DOHH2 (cell line): ENCODE measurements at regions not wholly inside any gene's neighbourhood (a gene's known extent, or its start where the extent isn't known, plus 50 kb on each side); places are given as distances from the start of the nearest gene placed in this dataset.

Experiments
- H3F3A ChIP-seq: fragments of 200-600 bp; sonication (generic), shearing (Covaris generic); 2 replicates; pipeline ENCODE4 v1.6.0; 2016; ENCODE audit warnings: antibody characterized with exemption, mild to moderate bottlenecking; ENCODE audit not compliant: control insufficient read depth, insufficient read depth
- H3K27ac ChIP-seq: fragments of 200-600 bp; sonication (generic); 2 replicates; pipeline ENCODE4 v1.5.1; 2014; ENCODE audit warnings: low read depth, mild to moderate bottlenecking, low read length, moderate library complexity
- H3K27me3 ChIP-seq: fragments of 200-600 bp; sonication (generic); 2 replicates; pipeline ENCODE4 v1.6.1; 2014; ENCODE audit warnings: mild to moderate bottlenecking, low read length, mixed read lengths; ENCODE audit not compliant: control insufficient read depth
- H3K36me3 ChIP-seq: fragments of 200-600 bp; sonication (generic); 2 replicates; pipeline ENCODE4 v1.6.1; 2014; ENCODE audit warnings: mild to moderate bottlenecking, low read length, moderate library complexity, mixed read lengths; ENCODE audit not compliant: control insufficient read depth
- H3K4me1 ChIP-seq: fragments of 200-600 bp; sonication (generic); 2 replicates; pipeline ENCODE4 v1.6.1; 2014; ENCODE audit warnings: mild to moderate bottlenecking, low read length, mixed read lengths; ENCODE audit not compliant: control insufficient read depth
- H3K4me2 ChIP-seq: fragments of 200-600 bp; sonication (generic); 2 replicates; pipeline ENCODE4 v1.6.0; 2014; ENCODE audit warnings: mild to moderate bottlenecking, low read length, moderate library complexity
- H3K4me3 ChIP-seq: fragments of 200-600 bp; sonication (generic); 2 replicates; pipeline ENCODE4 v1.5.1; 2014; ENCODE audit warnings: mild to moderate bottlenecking, low read length, mixed read lengths
- H3K79me2 ChIP-seq: fragments of 200-600 bp; sonication (generic); 2 replicates; pipeline ENCODE4 v1.6.1; 2014; ENCODE audit warnings: mild to moderate bottlenecking, low read length, mixed read lengths; ENCODE audit not compliant: control insufficient read depth
- H3K9me2 ChIP-seq: fragments of 200-600 bp; sonication (generic); replicated peaks from 2 replicates; pipeline ENCODE4 v1.6.1; 2014; ENCODE audit warnings: mild to moderate bottlenecking, low read length, mixed read lengths; ENCODE audit not compliant: control insufficient read depth
- H3K9me3 ChIP-seq: fragments of 200-600 bp; sonication (generic); 2 replicates; pipeline ENCODE4 v1.6.1; 2014; ENCODE audit warnings: antibody characterized with exemption, low read length, mixed read lengths; ENCODE audit not compliant: control insufficient read depth, insufficient read depth
- H4K20me1 ChIP-seq: fragments of 200-600 bp; sonication (generic); 2 replicates; pipeline ENCODE4 v1.6.0; 2014; ENCODE audit warnings: low read depth, mild to moderate bottlenecking, antibody characterized with exemption, low read length, moderate library complexity; ENCODE audit not compliant: control insufficient read depth, insufficient read depth
- EZH2phosphoT487 ChIP-seq: fragments of 200-600 bp; sonication (generic); IDR thresholded peaks from 2 replicates; pipeline ENCODE4 v1.6.1; 2017; ENCODE audit warnings: borderline replicate concordance, mild to moderate bottlenecking, antibody characterized with exemption, low read length, moderate library complexity, mixed read lengths
- TF ChIP-seq, protein P1 (sequence below): fragments of 200-600 bp; sonication (generic); IDR thresholded peaks from one replicate; pipeline ENCODE4 v1.5.1; 2014; ENCODE audit warnings: antibody characterized with exemption, mild to moderate bottlenecking, low read depth, low read length; ENCODE audit not compliant: poor library complexity, severe bottlenecking

DNA sequence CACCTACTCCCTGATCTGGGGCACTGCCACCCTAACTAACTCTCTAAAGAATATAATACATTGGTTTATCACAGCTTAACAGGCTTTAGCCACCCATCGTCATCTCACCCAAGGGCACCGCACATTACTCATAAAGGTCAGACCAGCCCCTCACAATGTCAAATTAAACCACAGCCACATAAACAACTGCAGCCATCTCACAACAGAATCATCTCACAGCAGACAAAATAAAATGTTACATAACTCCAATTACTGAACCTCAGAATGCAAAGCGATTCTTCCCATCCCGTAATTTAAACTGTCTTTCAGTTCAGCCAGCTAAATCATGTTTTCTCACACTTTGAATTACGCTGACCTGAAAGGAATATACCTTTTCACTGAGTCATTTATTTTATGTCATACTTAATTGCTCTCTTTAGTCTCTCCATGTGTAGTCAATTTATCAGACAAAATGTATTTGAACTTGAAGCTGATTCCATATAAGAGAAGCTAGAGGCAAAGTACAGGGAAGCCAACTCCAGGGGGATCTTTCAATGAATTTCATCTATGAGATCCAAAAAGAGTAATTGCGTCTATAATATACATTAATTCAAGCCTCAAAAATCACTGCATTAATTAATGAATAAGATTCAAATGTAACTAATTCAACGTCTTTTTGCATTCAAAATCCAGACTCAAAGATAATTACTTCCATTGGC lies 96.9 kb upstream of the NEBL start:
- no peak for TF ChIP-seq EZH2phosphoT487
- TF ChIP-seq, protein P1, sequence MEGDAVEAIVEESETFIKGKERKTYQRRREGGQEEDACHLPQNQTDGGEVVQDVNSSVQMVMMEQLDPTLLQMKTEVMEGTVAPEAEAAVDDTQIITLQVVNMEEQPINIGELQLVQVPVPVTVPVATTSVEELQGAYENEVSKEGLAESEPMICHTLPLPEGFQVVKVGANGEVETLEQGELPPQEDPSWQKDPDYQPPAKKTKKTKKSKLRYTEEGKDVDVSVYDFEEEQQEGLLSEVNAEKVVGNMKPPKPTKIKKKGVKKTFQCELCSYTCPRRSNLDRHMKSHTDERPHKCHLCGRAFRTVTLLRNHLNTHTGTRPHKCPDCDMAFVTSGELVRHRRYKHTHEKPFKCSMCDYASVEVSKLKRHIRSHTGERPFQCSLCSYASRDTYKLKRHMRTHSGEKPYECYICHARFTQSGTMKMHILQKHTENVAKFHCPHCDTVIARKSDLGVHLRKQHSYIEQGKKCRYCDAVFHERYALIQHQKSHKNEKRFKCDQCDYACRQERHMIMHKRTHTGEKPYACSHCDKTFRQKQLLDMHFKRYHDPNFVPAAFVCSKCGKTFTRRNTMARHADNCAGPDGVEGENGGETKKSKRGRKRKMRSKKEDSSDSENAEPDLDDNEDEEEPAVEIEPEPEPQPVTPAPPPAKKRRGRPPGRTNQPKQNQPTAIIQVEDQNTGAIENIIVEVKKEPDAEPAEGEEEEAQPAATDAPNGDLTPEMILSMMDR, result no peak
- H3K27me3 ChIP-seq, result no peaks in the 10 kb centered on the region
- no peaks in the 10 kb centered on the region for H3K36me3 ChIP-seq
- no peaks in the 10 kb centered on the region for H3K9me2 ChIP-seq
- H3K27ac ChIP-seq, result no peak overlapping the region
- H3K4me3 ChIP-seq, result no peak overlapping the region
- H3K4me2 ChIP-seq, result no peak overlapping the region
- no peaks in the 10 kb centered on the region for H3K4me1 ChIP-seq
- no peaks in the 10 kb centered on the region for H3K9me3 ChIP-seq
- H4K20me1 ChIP-seq, result no peaks in the 10 kb centered on the region
- H3F3A ChIP-seq, result no peaks in the 10 kb centered on the region
- H3K79me2 ChIP-seq, result no peaks in the 10 kb centered on the region

DNA sequence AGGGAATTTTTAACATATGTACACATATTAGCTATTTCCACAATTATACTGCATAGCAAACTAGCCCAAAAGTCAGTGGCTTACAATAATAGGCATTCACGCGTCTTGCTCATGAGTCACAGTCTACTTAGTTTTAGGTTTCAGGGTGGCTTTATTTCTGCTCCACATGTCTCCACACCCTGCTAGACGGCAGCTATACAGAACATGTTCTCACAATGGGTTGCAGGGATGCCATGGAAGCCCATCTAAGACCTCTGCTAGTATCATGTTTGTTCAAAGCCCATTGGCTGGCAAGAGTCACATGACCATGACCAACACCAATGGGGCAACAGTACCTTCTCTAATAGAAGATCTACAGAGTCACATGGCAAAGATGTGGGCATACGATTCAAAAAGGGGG lies 96.3 kb upstream of the NEBL start:
- no peak overlapping the region for H3K27ac ChIP-seq
- no peaks in the 10 kb centered on the region for H3K79me2 ChIP-seq
- H3F3A ChIP-seq, result no peaks in the 10 kb centered on the region
- no peak for TF ChIP-seq EZH2phosphoT487
- no peak overlapping the region for H3K4me2 ChIP-seq
- no peak overlapping the region for H3K4me3 ChIP-seq
- H3K36me3 ChIP-seq, result no peaks in the 10 kb centered on the region
- H3K9me3 ChIP-seq, result no peaks in the 10 kb centered on the region
- no peaks in the 10 kb centered on the region for H3K27me3 ChIP-seq
- no peaks in the 10 kb centered on the region for H3K4me1 ChIP-seq
- no peaks in the 10 kb centered on the region for H3K9me2 ChIP-seq
- no peaks in the 10 kb centered on the region for H4K20me1 ChIP-seq

DNA sequence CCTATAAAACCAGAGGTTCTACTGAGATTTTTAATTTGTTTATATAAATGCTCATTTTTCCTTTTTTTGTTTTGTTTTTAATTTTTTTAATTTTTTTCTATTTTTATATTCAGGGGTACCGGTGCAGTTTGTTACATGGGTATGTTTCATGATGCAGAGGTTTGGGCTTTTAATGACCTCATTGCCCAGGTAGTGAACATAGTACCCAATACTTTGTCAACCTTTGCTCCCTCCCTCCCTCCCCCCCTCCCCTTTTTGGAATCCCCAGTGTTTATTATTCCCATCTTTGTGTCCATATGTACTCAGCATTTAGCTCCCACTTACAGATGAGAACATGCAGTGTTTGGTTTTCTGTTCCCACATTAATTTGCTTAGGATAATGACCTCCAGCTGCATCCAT lies 94.4 kb upstream of the NEBL start:
- TF ChIP-seq, protein P1, result no peak
- TF ChIP-seq EZH2phosphoT487, result no peak

DNA sequence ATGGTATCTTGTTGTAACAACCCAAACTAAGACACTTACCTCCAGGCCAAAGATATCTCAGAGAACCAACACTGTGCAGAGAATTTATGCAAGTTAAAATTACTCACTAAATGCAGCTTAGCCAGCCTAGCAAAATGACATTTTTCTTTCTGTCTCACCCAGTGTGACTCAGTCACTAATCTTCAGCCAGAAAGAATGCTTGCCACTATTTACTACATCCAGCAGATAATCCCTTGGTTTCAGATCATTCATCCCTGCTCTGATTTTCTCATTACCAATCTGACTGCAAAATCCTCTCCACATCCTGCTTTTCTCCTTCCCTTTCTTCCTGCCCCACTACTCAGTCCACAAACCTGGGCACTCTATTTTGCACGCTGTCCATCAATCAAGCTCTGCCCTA lies 93.5 kb upstream of the NEBL start:
- no peak overlapping the region for H3K27ac ChIP-seq
- H3K9me3 ChIP-seq, result no peaks in the 10 kb centered on the region
- no peaks in the 10 kb centered on the region for H3K4me1 ChIP-seq
- H3K36me3 ChIP-seq, result no peaks in the 10 kb centered on the region
- H3K9me2 ChIP-seq, result no peaks in the 10 kb centered on the region
- TF ChIP-seq, protein P1, result no peak
- no peak for TF ChIP-seq EZH2phosphoT487
- H3K79me2 ChIP-seq, result no peaks in the 10 kb centered on the region
- no peaks in the 10 kb centered on the region for H3K27me3 ChIP-seq
- H4K20me1 ChIP-seq, result no peaks in the 10 kb centered on the region
- H3F3A ChIP-seq, result no peaks in the 10 kb centered on the region
- no peak overlapping the region for H3K4me2 ChIP-seq
- H3K4me3 ChIP-seq, result no peak overlapping the region

More for the DNA sequence above, 94.4 kb upstream of the NEBL start:
- Histone ChIP-seq H4K20me1 (no peaks in the 10 kb centered on the region), H3K4me2 (no peak overlapping the region), H3K9me3 (no peaks in the 10 kb centered on the region), H3K27me3 (no peaks in the 10 kb centered on the region), H3K36me3 (no peaks in the 10 kb centered on the region), H3K4me1 (no peaks in the 10 kb centered on the region), H3K27ac (no peak overlapping the region), H3K9me2 (no peaks in the 10 kb centered on the region), H3K79me2 (no peaks in the 10 kb centered on the region), H3K4me3 (no peak overlapping the region), H3F3A (no peaks in the 10 kb centered on the region)
